Activated naive CD4-positive, alpha-beta T cell treated with anti-CD3 and anti-CD28 coated beads, Interleukin-2, amount 50 U/mL, for 24 hours (primary cell): ENCODE measurements at regions not wholly inside any gene's neighbourhood (a gene's known extent, or its start where the extent isn't known, plus 50 kb on each side); places are given as distances from the start of the nearest gene placed in this dataset.
"Not testable (repeated sequence)": the region's sequence is repeated elsewhere in the genome, so short reads cannot be mapped to it uniquely, and the experiment has no call there.

Experiments
- H3K27ac Mint-ChIP-seq: one replicate; pipeline ENCODE4 v1.8.0; 2021; ENCODE audit warnings: mild to moderate bottlenecking, mixed read lengths
- H3K27me3 Mint-ChIP-seq: one replicate; pipeline ENCODE4 v1.8.0; 2021; ENCODE audit warnings: mixed read lengths
- H3K36me3 Mint-ChIP-seq: one replicate; pipeline ENCODE4 v1.8.0; 2021; ENCODE audit warnings: mixed read lengths
- H3K4me1 Mint-ChIP-seq: one replicate; pipeline ENCODE4 v1.8.0; 2021; ENCODE audit warnings: mixed read lengths
- H3K4me3 Mint-ChIP-seq: one replicate; pipeline ENCODE4 v1.8.0; 2021; ENCODE audit warnings: mild to moderate bottlenecking, mixed read lengths
- H3K9me3 Mint-ChIP-seq: one replicate; pipeline ENCODE4 v1.8.0; 2021; ENCODE audit warnings: mixed read lengths

GRCh38 chr2:176415937-176416499 is 146.8 kb downstream of the MTX2 start:
- H3K9me3 Mint-ChIP-seq: no peaks in the 10 kb centered on the region
- peaks cover 17% of the 10 kb centered on the region for H3K27me3 Mint-ChIP-seq
- no peak overlapping the region for H3K27ac Mint-ChIP-seq
- no peaks in the 10 kb centered on the region for H3K4me1 Mint-ChIP-seq
- H3K4me3 Mint-ChIP-seq: no peak overlapping the region
- H3K36me3 Mint-ChIP-seq: no peaks in the 10 kb centered on the region

GRCh38 chr2:176418768-176419167 is 149.5 kb downstream of the MTX2 start:
- Mint-ChIP-seq H3K27me3 (peaks cover 15% of the 10 kb centered on the region), H3K4me1 (no peaks in the 10 kb centered on the region), H3K27ac (no peak overlapping the region), H3K9me3 (no peaks in the 10 kb centered on the region), H3K36me3 (no peaks in the 10 kb centered on the region), H3K4me3 (no peak overlapping the region)

GRCh38 chr2:176419591-176420071 is 150.4 kb downstream of the MTX2 start:
- no peaks in the 10 kb centered on the region for H3K36me3 Mint-ChIP-seq
- H3K4me1 Mint-ChIP-seq: no peaks in the 10 kb centered on the region
- no peak overlapping the region for H3K4me3 Mint-ChIP-seq
- peaks cover 18% of the 10 kb centered on the region for H3K27me3 Mint-ChIP-seq
- H3K27ac Mint-ChIP-seq: no peak overlapping the region
- H3K9me3 Mint-ChIP-seq: no peaks in the 10 kb centered on the region

- Mint-ChIP-seq H3K4me3 (no peak overlapping the region), H3K27me3 (peaks cover 17% of the 10 kb centered on the region), H3K4me1 (no peaks in the 10 kb centered on the region), H3K36me3 (no peaks in the 10 kb centered on the region), H3K27ac (no peak overlapping the region), H3K9me3 (no peaks in the 10 kb centered on the region)
Observed at GRCh38 chr2:176421297-176422050, 152.2 kb downstream of the MTX2 start.

GRCh38 chr2:176423819-176424218 is 154.6 kb downstream of the MTX2 start:
- H3K4me1 Mint-ChIP-seq: no peaks in the 10 kb centered on the region
- no peak overlapping the region for H3K4me3 Mint-ChIP-seq
- H3K27ac Mint-ChIP-seq: no peak overlapping the region
- H3K27me3 Mint-ChIP-seq: peaks cover 16% of the 10 kb centered on the region
- no peaks in the 10 kb centered on the region for H3K9me3 Mint-ChIP-seq
- no peaks in the 10 kb centered on the region for H3K36me3 Mint-ChIP-seq

- Mint-ChIP-seq H3K4me3 (no peak overlapping the region), H3K4me1 (no peaks in the 10 kb centered on the region), H3K9me3 (peaks cover 1% of the 10 kb centered on the region), H3K36me3 (no peaks in the 10 kb centered on the region), H3K27me3 (peaks cover 17% of the 10 kb centered on the region), H3K27ac (no peak overlapping the region)
Observed at GRCh38 chr2:176424746-176425145, 155.5 kb downstream of the MTX2 start.

GRCh38 chr2:176427549-176427948 is 158.3 kb downstream of the MTX2 start:
- Mint-ChIP-seq H3K4me1 (no peaks in the 10 kb centered on the region), H3K36me3 (no peaks in the 10 kb centered on the region), H3K27ac (no peak overlapping the region), H3K27me3 (peaks cover 20% of the 10 kb centered on the region), H3K9me3 (peaks cover 6% of the 10 kb centered on the region), H3K4me3 (no peak overlapping the region)

- not testable (repeated sequence) for H3K9me3 Mint-ChIP-seq, H3K27ac Mint-ChIP-seq, H3K4me3 Mint-ChIP-seq, H3K4me1 Mint-ChIP-seq, H3K36me3 Mint-ChIP-seq
- H3K27me3 Mint-ChIP-seq: peaks cover 19% of the 10 kb centered on the region
Observed at GRCh38 chr2:176428944-176429469, 159.8 kb downstream of the MTX2 start.

GRCh38 chr2:176432434-176432833 is 163.2 kb downstream of the MTX2 start:
- H3K4me3 Mint-ChIP-seq: no peak overlapping the region
- no peak overlapping the region for H3K27ac Mint-ChIP-seq
- H3K27me3 Mint-ChIP-seq: peaks cover 31% of the 10 kb centered on the region
- peaks cover 10% of the 10 kb centered on the region for H3K9me3 Mint-ChIP-seq
- H3K4me1 Mint-ChIP-seq: no peaks in the 10 kb centered on the region
- no peaks in the 10 kb centered on the region for H3K36me3 Mint-ChIP-seq

GRCh38 chr2:176435729-176436128 is 166.5 kb downstream of the MTX2 start:
- Mint-ChIP-seq H3K27me3 (peaks cover 29% of the 10 kb centered on the region), H3K27ac (no peak overlapping the region), H3K4me3 (no peak overlapping the region), H3K4me1 (no peaks in the 10 kb centered on the region), H3K36me3 (no peaks in the 10 kb centered on the region), H3K9me3 (peaks cover 5% of the 10 kb centered on the region)

- H3K27me3 Mint-ChIP-seq: peaks cover 10% of the 10 kb centered on the region
- H3K9me3 Mint-ChIP-seq: no peaks in the 10 kb centered on the region
- H3K27ac Mint-ChIP-seq: no peak overlapping the region
- no peaks in the 10 kb centered on the region for H3K36me3 Mint-ChIP-seq
- H3K4me1 Mint-ChIP-seq: peaks cover 9% of the 10 kb centered on the region
- no peak overlapping the region for H3K4me3 Mint-ChIP-seq
Observed at GRCh38 chr2:176443946-176444345, 174.7 kb downstream of the MTX2 start.

GRCh38 chr2:176445956-176446355 is 176.7 kb downstream of the MTX2 start:
- no peaks in the 10 kb centered on the region for H3K36me3 Mint-ChIP-seq
- H3K27ac Mint-ChIP-seq: no peak overlapping the region
- no peak overlapping the region for H3K4me3 Mint-ChIP-seq
- no peaks in the 10 kb centered on the region for H3K9me3 Mint-ChIP-seq
- H3K4me1 Mint-ChIP-seq: peaks cover 9% of the 10 kb centered on the region
- peaks cover 10% of the 10 kb centered on the region for H3K27me3 Mint-ChIP-seq

- Mint-ChIP-seq H3K36me3 (no peaks in the 10 kb centered on the region), H3K27me3 (peaks cover 5% of the 10 kb centered on the region), H3K9me3 (no peaks in the 10 kb centered on the region), H3K4me1 (peaks cover 9% of the 10 kb centered on the region), H3K27ac (no peak overlapping the region), H3K4me3 (no peak overlapping the region)
Observed at GRCh38 chr2:176446718-176447414, 177.6 kb downstream of the MTX2 start.

GRCh38 chr2:176447616-176448015 is 178.4 kb downstream of the MTX2 start:
- Mint-ChIP-seq H3K36me3 (no peaks in the 10 kb centered on the region), H3K27me3 (peaks cover 2% of the 10 kb centered on the region), H3K4me1 (peaks cover 9% of the 10 kb centered on the region), H3K4me3 (no peak overlapping the region), H3K9me3 (no peaks in the 10 kb centered on the region), H3K27ac (no peak overlapping the region)

- Mint-ChIP-seq H3K36me3 (no peaks in the 10 kb centered on the region), H3K9me3 (no peaks in the 10 kb centered on the region), H3K27me3 (peaks cover 13% of the 10 kb centered on the region), H3K4me3 (no peak overlapping the region), H3K27ac (no peak overlapping the region), H3K4me1 (peaks cover 9% of the 10 kb centered on the region)
Observed at GRCh38 chr2:176449852-176450251, 180.6 kb downstream of the MTX2 start.

GRCh38 chr2:176453784-176454183 is 184.5 kb downstream of the MTX2 start:
- no peaks in the 10 kb centered on the region for H3K36me3 Mint-ChIP-seq
- H3K27ac Mint-ChIP-seq: no peak overlapping the region
- H3K9me3 Mint-ChIP-seq: no peaks in the 10 kb centered on the region

More at GRCh38 chr2:176453784-176454183, 184.5 kb downstream of the MTX2 start:
- Mint-ChIP-seq H3K4me3 (no peak overlapping the region), H3K27me3 (peaks cover 26% of the 10 kb centered on the region), H3K4me1 (no peaks in the 10 kb centered on the region)
